DND-41 (cell line): ENCODE measurements at regions not wholly inside any gene's neighbourhood (a gene's known extent, or its start where the extent isn't known, plus 50 kb on each side); places are given as distances from the start of the nearest gene placed in this dataset.

Experiments used
- EZH2 ChIP-seq: IDR thresholded peaks from 3 replicates; pipeline ENCODE4 v1.6.1; 2012; ENCODE audit warnings: borderline replicate concordance, low read depth, mild to moderate bottlenecking, moderate library complexity, low read length, inconsistent platforms; ENCODE audit not compliant: severe bottlenecking
- TF ChIP-seq, protein P1 (sequence below): IDR thresholded peaks from 2 replicates; pipeline ENCODE4 v1.5.1; 2012; ENCODE audit warnings: borderline replicate concordance, low read length, moderate library complexity, mild to moderate bottlenecking; ENCODE audit not compliant: poor library complexity, severe bottlenecking; ENCODE audit errors: extremely low read depth

- TF ChIP-seq, protein P1, sequence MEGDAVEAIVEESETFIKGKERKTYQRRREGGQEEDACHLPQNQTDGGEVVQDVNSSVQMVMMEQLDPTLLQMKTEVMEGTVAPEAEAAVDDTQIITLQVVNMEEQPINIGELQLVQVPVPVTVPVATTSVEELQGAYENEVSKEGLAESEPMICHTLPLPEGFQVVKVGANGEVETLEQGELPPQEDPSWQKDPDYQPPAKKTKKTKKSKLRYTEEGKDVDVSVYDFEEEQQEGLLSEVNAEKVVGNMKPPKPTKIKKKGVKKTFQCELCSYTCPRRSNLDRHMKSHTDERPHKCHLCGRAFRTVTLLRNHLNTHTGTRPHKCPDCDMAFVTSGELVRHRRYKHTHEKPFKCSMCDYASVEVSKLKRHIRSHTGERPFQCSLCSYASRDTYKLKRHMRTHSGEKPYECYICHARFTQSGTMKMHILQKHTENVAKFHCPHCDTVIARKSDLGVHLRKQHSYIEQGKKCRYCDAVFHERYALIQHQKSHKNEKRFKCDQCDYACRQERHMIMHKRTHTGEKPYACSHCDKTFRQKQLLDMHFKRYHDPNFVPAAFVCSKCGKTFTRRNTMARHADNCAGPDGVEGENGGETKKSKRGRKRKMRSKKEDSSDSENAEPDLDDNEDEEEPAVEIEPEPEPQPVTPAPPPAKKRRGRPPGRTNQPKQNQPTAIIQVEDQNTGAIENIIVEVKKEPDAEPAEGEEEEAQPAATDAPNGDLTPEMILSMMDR: no peak
- no peak for TF ChIP-seq EZH2
These were observed 89.7 kb upstream of the TAB2 start for GRCh38 chr6:149227796-149228195.
